Spleen (tissue), 11 donors: ENCODE measurements at regions not wholly inside any gene's neighbourhood (a gene's known extent, or its start where the extent isn't known, plus 50 kb on each side); places are given as distances from the start of the nearest gene placed in this dataset.
A peak's percentile ranks its signal among the peaks of the same experiment; 100 is the strongest.

Source experiments
- DNase-seq: peaks from one replicate; pipeline ENCODE4 v3.0.0-alpha.2; 2020
- H3K27ac ChIP-seq, 8 donors: fragments of 200-600 bp; sonication (generic) in 7 of 8; 1 replicate in 4 of 8; 2 replicates in 4 of 8; pipeline versions ENCODE4 v1.5.0 to v1.8.0; 2016 to 2021; ENCODE audit warnings: inconsistent platforms in 4 of 8, mild to moderate bottlenecking in 4 of 8, moderate library complexity in 1 of 8
- H3K27me3 ChIP-seq, 7 donors: fragments of 200-600 bp; sonication (generic) in 6 of 7; replicated peaks in 1 of 7; 1 replicate in 4 of 7; 2 replicates in 3 of 7; pipeline versions ENCODE4 v1.5.0 to v1.8.0; 2016 to 2021; ENCODE audit warnings: inconsistent platforms in 3 of 7, mild to moderate bottlenecking in 1 of 7
- H3K36me3 ChIP-seq, 6 donors: fragments of 200-600 bp; sonication (generic) in 5 of 6; 1 replicate in 4 of 6; 2 replicates in 2 of 6; pipeline versions ENCODE4 v1.5.0 to v1.8.0; 2016 to 2021; ENCODE audit warnings: inconsistent platforms in 2 of 6
- H3K4me1 ChIP-seq, 6 donors: fragments of 200-600 bp; sonication (generic) in 5 of 6; 1 replicate in 3 of 6; 2 replicates in 3 of 6; pipeline versions ENCODE4 v1.5.0 to v1.8.0; 2016 to 2021; ENCODE audit warnings: inconsistent platforms in 3 of 6
- H3K4me3 ChIP-seq, 8 donors: fragments of 200-600 bp; sonication (generic) in 7 of 8; 1 replicate in 4 of 8; 2 replicates in 4 of 8; pipeline versions ENCODE4 v1.5.0 to v1.8.0; 2016 to 2021; ENCODE audit warnings: inconsistent platforms in 4 of 8, mild to moderate bottlenecking in 4 of 8, moderate library complexity in 2 of 8
- H3K9me3 ChIP-seq, 8 donors: fragments of 200-600 bp; sonication (generic) in 7 of 8; 1 replicate in 4 of 8; 2 replicates in 4 of 8; pipeline versions ENCODE4 v1.5.0 to v1.8.0; 2016 to 2021; ENCODE audit warnings: inconsistent platforms in 4 of 8
- POLR2A ChIP-seq, 3 donors: fragments of 450-650 bp; IDR thresholded peaks; one replicate each; pipeline ENCODE4 v1.5.1; 2017; ENCODE audit warnings: antibody characterized with exemption in 3 of 3, mild to moderate bottlenecking in 1 of 3
- POLR2AphosphoS5 ChIP-seq, 3 donors: sonication (generic); formaldehyde crosslinking; IDR thresholded peaks; one replicate each; pipeline ENCODE4 v1.5.1; 2017; ENCODE audit warnings: antibody characterized with exemption in 3 of 3
- WGBS, 5 donors: extraction: QIAGEN DNeasy Blood & Tissue Kit in 3 of 5; methylation state at CpG; one replicate each; pipeline versions ENCODE4 v1.1.5 to v1.1.7; 2013 to 2018; 5-methylcytosine and 5-hydroxymethylcytosine counted together
- intact Hi-C: fragments of 100-400 bp; cut with DNase I; formaldehyde crosslinking; loops from one replicate; pipeline ENCODE4 v1.15.0; 2023; ENCODE audit warnings: low total_unique reads
- TF ChIP-seq, protein P1 (sequence below), 11 experiments: fragments of 200-600 bp in 7 of 11; fragments of 450-650 bp in 4 of 11; sonication (generic) in 4 of 11; IDR thresholded peaks in 8 of 11; conservative IDR thresholded peaks in 3 of 11; 1 replicate in 7 of 11; 2 replicates in 4 of 11; pipeline versions ENCODE4 v1.4.0 to v1.8.0; 2016 to 2021; ENCODE audit warnings: antibody characterized with exemption in 11 of 11, inconsistent platforms in 4 of 11, mild to moderate bottlenecking in 1 of 11
- donor health status: healthy with polysubstance abuse.
- donor health status: DM: no; HTN: no; CAD: no; lungs with moderate emphysema.
- donor health status: DM: no; HTN: no; CAD: no.
- donor health status: Bipolar disorder and iron deficiency.
- donor health status: healthy.
- donor health status: DM: no; HTN: no; CAD: no.
- donor health status: DM: yes; HTN: yes; CAD: no.

DNA sequence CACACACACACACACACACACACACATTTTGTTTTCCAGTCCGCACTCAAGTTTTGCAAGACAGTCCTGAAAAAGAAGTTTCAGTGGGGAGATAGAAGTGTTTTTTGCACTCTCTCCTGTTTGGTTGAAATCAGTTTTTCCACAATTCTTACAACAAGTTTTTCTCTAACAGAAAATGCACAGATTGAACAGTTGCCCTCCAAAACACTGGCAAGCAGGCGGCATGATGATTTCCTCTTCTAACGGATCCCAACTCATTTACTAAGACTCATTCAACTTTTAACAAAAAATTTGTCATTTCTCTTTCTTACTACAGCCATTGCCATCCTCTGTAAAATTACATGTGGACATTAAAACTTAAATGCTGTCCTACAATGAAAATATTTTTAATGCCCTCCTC, 117.6 kb upstream of the DTNA start:
- no peaks in the 10 kb centered on the region for H3K27me3 ChIP-seq
- peaks cover 0 to 5% (median 0%) of the 10 kb centered on the region in 6 donors for H3K4me1 ChIP-seq
- H3K36me3 ChIP-seq = no peaks in the 10 kb centered on the region
- 47 to 63% (median 51%) methylated on average over 3 of the region's 3 CpGs for WGBS, 5 donors
- TF ChIP-seq POLR2A (IDR thresholded peaks at IDR 0.05) = no peak
- TF ChIP-seq, protein P1, sequence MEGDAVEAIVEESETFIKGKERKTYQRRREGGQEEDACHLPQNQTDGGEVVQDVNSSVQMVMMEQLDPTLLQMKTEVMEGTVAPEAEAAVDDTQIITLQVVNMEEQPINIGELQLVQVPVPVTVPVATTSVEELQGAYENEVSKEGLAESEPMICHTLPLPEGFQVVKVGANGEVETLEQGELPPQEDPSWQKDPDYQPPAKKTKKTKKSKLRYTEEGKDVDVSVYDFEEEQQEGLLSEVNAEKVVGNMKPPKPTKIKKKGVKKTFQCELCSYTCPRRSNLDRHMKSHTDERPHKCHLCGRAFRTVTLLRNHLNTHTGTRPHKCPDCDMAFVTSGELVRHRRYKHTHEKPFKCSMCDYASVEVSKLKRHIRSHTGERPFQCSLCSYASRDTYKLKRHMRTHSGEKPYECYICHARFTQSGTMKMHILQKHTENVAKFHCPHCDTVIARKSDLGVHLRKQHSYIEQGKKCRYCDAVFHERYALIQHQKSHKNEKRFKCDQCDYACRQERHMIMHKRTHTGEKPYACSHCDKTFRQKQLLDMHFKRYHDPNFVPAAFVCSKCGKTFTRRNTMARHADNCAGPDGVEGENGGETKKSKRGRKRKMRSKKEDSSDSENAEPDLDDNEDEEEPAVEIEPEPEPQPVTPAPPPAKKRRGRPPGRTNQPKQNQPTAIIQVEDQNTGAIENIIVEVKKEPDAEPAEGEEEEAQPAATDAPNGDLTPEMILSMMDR (IDR thresholded peaks at IDR 0.05 in 8 of 11, conservative IDR thresholded peaks at IDR 0.05 in 3 of 11) = no peak
- TF ChIP-seq POLR2AphosphoS5 (IDR thresholded peaks at IDR 0.05) = no peak
- DNase-seq = no peak
- H3K9me3 ChIP-seq = no peaks in the 10 kb centered on the region
- H3K27ac ChIP-seq = peak overlapping the region in 5 of 8 donors; percentile 45 to 72 (median 57)
- intact Hi-C loops = no loop called here
- peak overlapping the region in 4 of 8 donors; percentile 2 to 61 (median 28) for H3K4me3 ChIP-seq

DNA sequence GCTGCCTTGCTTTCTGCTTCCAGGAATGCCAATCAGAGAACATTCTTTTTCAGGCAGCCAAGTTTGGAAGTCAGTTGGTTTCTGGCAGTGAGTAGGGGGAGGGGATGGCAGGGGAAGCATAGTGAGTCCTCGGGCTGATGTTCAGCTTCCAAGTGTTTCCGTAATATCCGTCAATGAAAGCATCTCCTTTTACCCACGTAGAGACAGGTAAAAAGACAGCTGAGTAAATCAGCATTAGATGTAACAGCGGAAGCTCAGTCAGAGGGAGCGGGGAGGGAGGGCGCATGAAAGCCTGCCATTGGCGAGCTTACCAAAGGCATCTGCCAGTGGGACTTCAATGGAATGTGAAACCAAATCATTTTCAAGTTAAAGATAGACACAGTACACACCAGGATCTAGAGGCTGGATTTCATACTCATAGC, 117.1 kb upstream of the DTNA start:
- TF ChIP-seq, protein P1 (IDR thresholded peaks at IDR 0.05 in 8 of 11, conservative IDR thresholded peaks at IDR 0.05 in 3 of 11) = no peak
- no peak for TF ChIP-seq POLR2A (IDR thresholded peaks at IDR 0.05)
- TF ChIP-seq POLR2AphosphoS5 (IDR thresholded peaks at IDR 0.05) = no peak
- Histone ChIP-seq H3K27me3 (no peaks in the 10 kb centered on the region), H3K4me3 (peak overlapping the region in 6 of 8 donors; percentile 2 to 61 (median 26)), H3K9me3 (no peaks in the 10 kb centered on the region), H3K27ac (peak overlapping the region in 6 of 8 donors; percentile 41 to 72 (median 52)), H3K36me3 (no peaks in the 10 kb centered on the region), H3K4me1 (peaks cover 0 to 5% (median 0%) of the 10 kb centered on the region in 6 donors)
- no peak for DNase-seq
- intact Hi-C loops = no loop called here
- 29 to 42% (median 31%) methylated on average over 8 of the region's 8 CpGs for WGBS, 5 donors

DNA sequence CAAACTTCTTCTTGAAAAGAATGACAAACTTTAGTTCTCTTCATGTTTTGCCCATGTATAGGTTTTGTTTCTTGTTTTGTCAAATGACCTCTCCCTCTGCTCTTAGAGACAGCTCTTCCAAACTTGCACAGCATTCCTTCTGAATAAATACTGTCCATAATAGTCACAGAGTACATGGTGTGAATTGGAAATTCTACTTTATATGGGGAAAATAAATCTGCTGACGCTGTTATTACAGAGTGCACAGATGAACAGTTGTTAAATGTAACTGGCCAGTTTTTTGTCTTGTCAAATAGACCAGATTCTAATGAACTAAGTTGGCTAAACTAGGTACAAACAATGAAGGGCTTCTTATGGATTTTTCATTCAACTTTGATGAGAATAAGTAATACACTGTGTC, 115.8 kb upstream of the DTNA start:
- Histone ChIP-seq H3K4me3 (no peak overlapping the region), H3K9me3 (no peaks in the 10 kb centered on the region), H3K4me1 (peaks cover 0 to 5% (median 0%) of the 10 kb centered on the region in 6 donors), H3K27me3 (no peaks in the 10 kb centered on the region), H3K36me3 (no peaks in the 10 kb centered on the region), H3K27ac (no peak overlapping the region)
- TF ChIP-seq, protein P1 (IDR thresholded peaks at IDR 0.05 in 8 of 11, conservative IDR thresholded peaks at IDR 0.05 in 3 of 11) = no peak
- TF ChIP-seq POLR2A (IDR thresholded peaks at IDR 0.05) (no peak), POLR2AphosphoS5 (IDR thresholded peaks at IDR 0.05) (no peak)
- no peak for DNase-seq
- intact Hi-C loops = no loop called here
- 72 to 89% (median 79%) methylated on average over 1 of the region's 1 CpG for WGBS, 5 donors

DNA sequence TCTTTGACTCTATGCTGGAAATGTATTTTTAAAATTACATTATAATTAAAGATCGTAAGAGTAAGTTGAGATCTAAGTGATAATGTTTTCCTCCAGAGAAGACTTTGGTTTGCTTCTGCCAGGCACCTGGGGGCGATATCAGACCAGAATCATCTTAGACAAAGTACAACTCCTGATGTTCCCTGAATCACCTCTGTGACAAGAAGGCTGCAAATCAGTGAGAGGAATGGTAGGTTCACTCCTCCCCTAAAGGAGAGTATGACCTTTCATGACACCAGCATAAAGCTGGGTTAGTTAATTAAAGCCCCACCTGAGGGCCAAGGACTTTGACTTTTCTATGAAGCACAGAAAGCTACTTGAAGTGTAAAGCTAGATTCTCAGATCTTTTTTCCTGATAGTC, 114.4 kb upstream of the DTNA start:
- Histone ChIP-seq H3K36me3 (no peaks in the 10 kb centered on the region), H3K27me3 (no peaks in the 10 kb centered on the region), H3K4me3 (no peak overlapping the region), H3K9me3 (no peaks in the 10 kb centered on the region), H3K4me1 (peaks cover 0 to 5% (median 0%) of the 10 kb centered on the region in 6 donors), H3K27ac (no peak overlapping the region)
- WGBS, 5 donors = 53 to 73% (median 57%) methylated on average over 2 of the region's 2 CpGs
- TF ChIP-seq POLR2AphosphoS5 (IDR thresholded peaks at IDR 0.05) (no peak), POLR2A (IDR thresholded peaks at IDR 0.05) (no peak)
- TF ChIP-seq, protein P1 (IDR thresholded peaks at IDR 0.05 in 8 of 11, conservative IDR thresholded peaks at IDR 0.05 in 3 of 11) = no peak
- intact Hi-C loops = no loop called here
- DNase-seq = no peak
